Endothelial cell of umbilical vein (primary cell): ENCODE measurements at regions not wholly inside any gene's neighbourhood (a gene's known extent, or its start where the extent isn't known, plus 50 kb on each side); places are given as distances from the start of the nearest gene placed in this dataset.

Experiments
- BruUV-seq: library from RNA; stranded (reverse); fragments of 400-500 nt; replicated peaks from 2 replicates; lab custom pipeline; 2021; lab: Mats Ljungman, UMichigan
- CTCF ChIA-PET: fragments of 300-600, 350-600 bp; sonication (Branson Sonifier 250); formaldehyde crosslinking; loops from one replicate; lab custom pipeline; 2021; ENCODE audit warnings: antibody characterized with exemption, inconsistent platforms; lab: Charles Lee
- POLR2A ChIA-PET: fragments of 300-600, 350-600 bp; sonication (Branson Sonifier 250); formaldehyde crosslinking; loops from one replicate; lab custom pipeline; 2021; ENCODE audit warnings: antibody characterized with exemption, inconsistent platforms; lab: Charles Lee
- DNase-seq: peaks from one replicate; pipeline ENCODE4 v3.0.0-alpha.2; 2011; ENCODE audit warnings: low read depth, low spot score
- FAIRE-seq: peaks from 2 replicates; lab custom pipeline; 2011; peaks lifted over from hg19 to GRCh38; lab: Jason Lieb, UNC
- H2AFZ ChIP-seq: 2 replicates; pipeline ENCODE4 v1.6.0; 2012; ENCODE audit warnings: low read depth, low read length, control low read depth, inconsistent platforms
- H3K27ac ChIP-seq: 2 replicates; pipeline ENCODE4 v1.5.1; 2011; ENCODE audit warnings: low read depth, mild to moderate bottlenecking, control low read depth, low read length, moderate library complexity; ENCODE audit not compliant: insufficient read depth
- H3K27me3 ChIP-seq, 2 experiments: 2 replicates each; pipeline versions ENCODE4 v1.6.0 to v1.6.1; 2011; ENCODE audit warnings: low read length in 2 of 2, mixed read lengths in 1 of 2; ENCODE audit not compliant: control insufficient read depth in 2 of 2, insufficient read depth in 2 of 2
- H3K36me3 ChIP-seq, 2 experiments: 2 replicates in 1 of 2; 3 replicates in 1 of 2; pipeline ENCODE4 v1.5.1; 2011; ENCODE audit warnings: low read length in 2 of 2, mild to moderate bottlenecking in 1 of 2, moderate library complexity in 1 of 2; ENCODE audit not compliant: control insufficient read depth in 2 of 2, insufficient read depth in 2 of 2; ENCODE audit errors: extremely low read depth in 1 of 2
- H3K4me1 ChIP-seq: 3 replicates; pipeline ENCODE4 v1.5.1; 2011; ENCODE audit warnings: mild to moderate bottlenecking, low read length; ENCODE audit not compliant: control insufficient read depth, insufficient read depth; ENCODE audit errors: extremely low read depth
- H3K4me2 ChIP-seq: 2 replicates; pipeline ENCODE4 v1.6.1; 2011; ENCODE audit warnings: low read length, control low read depth, mixed read lengths; ENCODE audit not compliant: insufficient read depth
- H3K4me3 ChIP-seq, 3 experiments: fragments of 200-600 bp in 1 of 3; sonication (generic), shearing (Covaris generic) in 1 of 3; replicated peaks in 1 of 3; 2 replicates each; pipeline ENCODE4 v1.5.1; 2011 to 2016; ENCODE audit warnings: control low read depth in 3 of 3, low read length in 3 of 3, mild to moderate bottlenecking in 2 of 3, inconsistent platforms in 1 of 3, low read depth in 1 of 3, moderate library complexity in 1 of 3; ENCODE audit not compliant: insufficient read depth in 1 of 3
- H3K79me2 ChIP-seq: 2 replicates; pipeline ENCODE4 v1.6.0; 2012; ENCODE audit warnings: low read length, inconsistent platforms; ENCODE audit not compliant: control insufficient read depth, insufficient read depth
- H3K9ac ChIP-seq: replicated peaks from 2 replicates; pipeline ENCODE3; 2011; ENCODE audit warnings: low read length, control low read depth; ENCODE audit not compliant: insufficient read depth; ENCODE audit errors: extremely low read depth
- H3K9me1 ChIP-seq: replicated peaks from 3 replicates; pipeline ENCODE4 v1.6.0; 2011; ENCODE audit warnings: mild to moderate bottlenecking, low read length; ENCODE audit not compliant: control insufficient read depth, insufficient read depth; ENCODE audit errors: extremely low read depth
- H3K9me3 ChIP-seq: replicated peaks from 2 replicates; pipeline ENCODE4 v1.5.1; 2012; ENCODE audit warnings: low read length, inconsistent platforms; ENCODE audit not compliant: control insufficient read depth, insufficient read depth
- H4K20me1 ChIP-seq: replicated peaks from 2 replicates; pipeline ENCODE3; 2011; ENCODE audit warnings: mild to moderate bottlenecking, low read length; ENCODE audit not compliant: control insufficient read depth, insufficient read depth; ENCODE audit errors: extremely low read depth
- EZH2 ChIP-seq: IDR thresholded peaks from 2 replicates; pipeline ENCODE4 v1.6.1; 2012; ENCODE audit warnings: borderline replicate concordance, low read depth, mild to moderate bottlenecking, moderate library complexity, low read length, inconsistent platforms; ENCODE audit not compliant: severe bottlenecking
- FOS ChIP-seq: IDR thresholded peaks from 2 replicates; pipeline ENCODE4 v1.6.1; 2011; ENCODE audit warnings: mild to moderate bottlenecking, low read length, moderate library complexity, borderline replicate concordance; ENCODE audit not compliant: insufficient read depth
- GATA2 ChIP-seq: IDR thresholded peaks from 2 replicates; pipeline ENCODE4 v1.7.0; 2011; ENCODE audit warnings: low read depth, mild to moderate bottlenecking, moderate library complexity, mixed read lengths, low read length; ENCODE audit not compliant: insufficient read length, insufficient read depth
- JUN ChIP-seq: IDR thresholded peaks from 2 replicates; pipeline ENCODE4 v1.6.1; 2011; ENCODE audit warnings: borderline replicate concordance, low read depth; ENCODE audit not compliant: insufficient read length, insufficient read depth
- MYC ChIP-seq: IDR thresholded peaks from one replicate; pipeline ENCODE4 v1.6.1; 2011; ENCODE audit warnings: mild to moderate bottlenecking, low read depth, low read length
- POLR2A ChIP-seq: IDR thresholded peaks from 2 replicates; pipeline ENCODE4 v1.6.1; 2012; ENCODE audit warnings: low read depth, mild to moderate bottlenecking, control low read depth, low read length
- POLR2AphosphoS5 ChIP-seq: IDR thresholded peaks from 2 replicates; pipeline ENCODE4 v1.6.1; 2012; ENCODE audit warnings: low read depth, mild to moderate bottlenecking, control low read depth, low read length, moderate library complexity; ENCODE audit not compliant: insufficient read depth
- dilution Hi-C: fragments of 300-500 bp; cut with MboI; formaldehyde crosslinking; loops from one replicate; pipeline ENCODE4 v1.15.0; 2019; ENCODE audit warnings: low sequenced_read_pairs; ENCODE audit not compliant: extremely low pct_ligation_motif_present
- intact Hi-C: fragments of 100-400 bp; cut with micrococcal nuclease; formaldehyde crosslinking; loops from one replicate; pipeline ENCODE4 v1.10.0; 2022
- TF ChIP-seq, protein P1 (sequence below): IDR thresholded peaks from 2 replicates; pipeline ENCODE4 v1.6.1; 2011; ENCODE audit not compliant: insufficient read depth, insufficient read length
- TF ChIP-seq, protein P2 (sequence below), 2 donors: IDR thresholded peaks; 1 replicate in 1 of 2; 2 replicates in 1 of 2; pipeline ENCODE4 v1.5.1; 2011; ENCODE audit warnings: low read length in 2 of 2, mild to moderate bottlenecking in 2 of 2, moderate library complexity in 2 of 2, control low read depth in 1 of 2, inconsistent platforms in 1 of 2, low read depth in 1 of 2; ENCODE audit not compliant: insufficient read depth in 1 of 2; ENCODE audit errors: extremely low read depth in 1 of 2

DNA sequence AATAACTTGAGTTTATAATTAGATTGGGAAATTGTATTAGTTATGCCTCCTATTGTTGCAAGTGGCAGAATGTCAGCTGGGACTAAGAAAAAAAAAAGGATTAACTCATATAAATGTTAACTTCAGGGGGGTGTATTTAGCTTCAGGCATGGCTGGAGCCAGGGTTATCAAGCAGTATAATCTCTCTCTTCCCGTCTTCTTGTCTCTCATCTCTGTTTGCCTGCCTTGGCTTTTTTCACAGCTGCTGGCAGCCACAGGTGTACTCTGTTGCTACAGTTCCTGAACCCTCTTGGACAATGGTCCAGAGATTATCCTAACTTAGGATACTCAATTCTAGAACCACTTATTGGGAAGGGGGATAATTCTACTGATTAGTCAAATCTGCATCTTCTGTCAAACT is 370.7 kb upstream of the MEX3C start:
- no peaks in the 10 kb centered on the region for H3K36me3 ChIP-seq
- H3K9me1 ChIP-seq: no peaks in the 10 kb centered on the region
- ChIA-PET POLR2A (no interaction called here), CTCF (no interaction called here)
- no peak overlapping the region for H2AFZ ChIP-seq
- no peaks in the 10 kb centered on the region for H3K4me1 ChIP-seq
- no peaks in the 10 kb centered on the region for H3K79me2 ChIP-seq
- no peak for DNase-seq
- no peak for FAIRE-seq
- H3K27me3 ChIP-seq: no peaks in the 10 kb centered on the region
- peaks cover 1% of the 10 kb centered on the region for H3K9me3 ChIP-seq
- H3K27ac ChIP-seq: no peak overlapping the region
- H3K4me2 ChIP-seq: no peak overlapping the region
- H3K9ac ChIP-seq: no peak overlapping the region
- intact Hi-C loops (no loop called here), dilution Hi-C loops (no loop called here)
- H3K4me3 ChIP-seq: no peak overlapping the region
- TF ChIP-seq, protein P1, sequence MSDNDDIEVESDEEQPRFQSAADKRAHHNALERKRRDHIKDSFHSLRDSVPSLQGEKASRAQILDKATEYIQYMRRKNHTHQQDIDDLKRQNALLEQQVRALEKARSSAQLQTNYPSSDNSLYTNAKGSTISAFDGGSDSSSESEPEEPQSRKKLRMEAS: no peak
- TF ChIP-seq POLR2AphosphoS5 (no peak), JUN (no peak), POLR2A (no peak)
- TF ChIP-seq, protein P2, sequence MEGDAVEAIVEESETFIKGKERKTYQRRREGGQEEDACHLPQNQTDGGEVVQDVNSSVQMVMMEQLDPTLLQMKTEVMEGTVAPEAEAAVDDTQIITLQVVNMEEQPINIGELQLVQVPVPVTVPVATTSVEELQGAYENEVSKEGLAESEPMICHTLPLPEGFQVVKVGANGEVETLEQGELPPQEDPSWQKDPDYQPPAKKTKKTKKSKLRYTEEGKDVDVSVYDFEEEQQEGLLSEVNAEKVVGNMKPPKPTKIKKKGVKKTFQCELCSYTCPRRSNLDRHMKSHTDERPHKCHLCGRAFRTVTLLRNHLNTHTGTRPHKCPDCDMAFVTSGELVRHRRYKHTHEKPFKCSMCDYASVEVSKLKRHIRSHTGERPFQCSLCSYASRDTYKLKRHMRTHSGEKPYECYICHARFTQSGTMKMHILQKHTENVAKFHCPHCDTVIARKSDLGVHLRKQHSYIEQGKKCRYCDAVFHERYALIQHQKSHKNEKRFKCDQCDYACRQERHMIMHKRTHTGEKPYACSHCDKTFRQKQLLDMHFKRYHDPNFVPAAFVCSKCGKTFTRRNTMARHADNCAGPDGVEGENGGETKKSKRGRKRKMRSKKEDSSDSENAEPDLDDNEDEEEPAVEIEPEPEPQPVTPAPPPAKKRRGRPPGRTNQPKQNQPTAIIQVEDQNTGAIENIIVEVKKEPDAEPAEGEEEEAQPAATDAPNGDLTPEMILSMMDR (IDR thresholded peaks at IDR 0.05; ENCODE audit: extremely low read depth in 1 of 2, insufficient read depth in 1 of 2, low read depth in 1 of 2, low read length in 2 of 2): no peak
- no TSS peak for BruUV-seq
- no peaks in the 10 kb centered on the region for H4K20me1 ChIP-seq

DNA sequence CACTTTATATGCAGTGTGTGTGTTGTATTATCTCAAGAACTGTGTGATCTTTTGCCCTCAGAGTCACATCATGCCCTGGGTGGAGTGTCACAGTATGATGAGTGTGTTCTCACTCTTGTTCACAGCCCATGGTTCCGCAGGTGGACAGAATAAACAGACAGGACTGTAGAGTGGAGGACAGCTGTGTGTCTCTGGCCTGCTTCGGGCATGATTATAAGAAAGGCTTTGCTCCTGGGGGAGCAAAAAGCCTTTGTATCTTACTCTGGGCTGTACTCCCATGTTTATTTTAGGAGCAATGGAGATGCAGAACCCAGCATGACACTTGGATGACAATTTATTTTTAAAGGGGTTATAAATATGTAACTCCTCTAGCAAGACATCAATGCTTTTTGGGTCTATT is 371.7 kb upstream of the MEX3C start:
- no peaks in the 10 kb centered on the region for H3K27me3 ChIP-seq
- no peak overlapping the region for H3K9ac ChIP-seq
- FAIRE-seq: no peak
- H3K9me1 ChIP-seq: no peaks in the 10 kb centered on the region
- no peaks in the 10 kb centered on the region for H3K36me3 ChIP-seq
- intact Hi-C loops: no loop called here
- H3K4me3 ChIP-seq: no peak overlapping the region
- H3K27ac ChIP-seq: no peak overlapping the region
- no peaks in the 10 kb centered on the region for H3K79me2 ChIP-seq
- no peak overlapping the region for H3K4me2 ChIP-seq
- DNase-seq: no peak
- dilution Hi-C loops: no loop called here
- no TSS peak for BruUV-seq
- POLR2A ChIA-PET: no interaction called here
- TF ChIP-seq FOS (no peak), EZH2 (no peak), JUN (no peak), POLR2AphosphoS5 (no peak), MYC (no peak), GATA2 (no peak), POLR2A (no peak)
- TF ChIP-seq, protein P2 (IDR thresholded peaks at IDR 0.05; ENCODE audit: extremely low read depth in 1 of 2, insufficient read depth in 1 of 2, low read depth in 1 of 2, low read length in 2 of 2): no peak
- TF ChIP-seq, protein P1: no peak
- CTCF ChIA-PET: no interaction called here
- H3K9me3 ChIP-seq: peaks cover 1% of the 10 kb centered on the region
- H4K20me1 ChIP-seq: no peaks in the 10 kb centered on the region
- H2AFZ ChIP-seq: no peak overlapping the region
- H3K4me1 ChIP-seq: no peaks in the 10 kb centered on the region
